Upper lobe of left lung (tissue), 6 donors: ENCODE measurements at regions not wholly inside any gene's neighbourhood (a gene's known extent, or its start where the extent isn't known, plus 50 kb on each side); places are given as distances from the start of the nearest gene placed in this dataset.

Source experiments
- ATAC-seq, 2 donors: fragments of 200-7000 bp; cut with Tn5 transposase; one replicate each; pipeline ENCODE4 v1.9.1; 2022; ENCODE audit warnings: mild to moderate bottlenecking in 2 of 2, moderate library complexity in 2 of 2; ENCODE audit not compliant: low FRiP score in 2 of 2
- DNase-seq, 2 donors: peaks; one replicate each; pipeline ENCODE4 v3.0.0-alpha.2; 2019 to 2020
- H3K27ac ChIP-seq, 4 donors: fragments of 200-600 bp; sonication (generic); one replicate each; pipeline ENCODE4 v1.5.1; 2016 to 2019
- H3K27me3 ChIP-seq, 4 donors: fragments of 200-600 bp; sonication (generic); one replicate each; pipeline ENCODE4 v1.5.1; 2017 to 2019
- H3K36me3 ChIP-seq, 4 donors: fragments of 200-600 bp; sonication (generic); one replicate each; pipeline ENCODE4 v1.5.1; 2016 to 2019
- H3K4me1 ChIP-seq, 4 donors: fragments of 200-600 bp; sonication (generic); one replicate each; pipeline ENCODE4 v1.5.1; 2018 to 2019
- H3K4me3 ChIP-seq, 4 donors: fragments of 200-600 bp; sonication (generic); one replicate each; pipeline ENCODE4 v1.5.1; 2017 to 2019; ENCODE audit warnings: mild to moderate bottlenecking in 2 of 4, moderate library complexity in 1 of 4
- H3K9me3 ChIP-seq, 4 donors: fragments of 200-600 bp; sonication (generic); one replicate each; pipeline ENCODE4 v1.5.1; 2018 to 2019
- EP300 ChIP-seq, 4 donors: sonication (generic); formaldehyde crosslinking; IDR thresholded peaks; one replicate each; pipeline ENCODE4 v1.5.1; 2017; ENCODE audit warnings: antibody characterized with exemption in 4 of 4, control low read depth in 2 of 4
- POLR2A ChIP-seq, 4 donors: fragments of 450-650 bp; IDR thresholded peaks; one replicate each; pipeline ENCODE4 v1.5.1; 2016 to 2017; ENCODE audit warnings: antibody characterized with exemption in 4 of 4, mild to moderate bottlenecking in 2 of 4
- POLR2AphosphoS5 ChIP-seq, 2 donors: sonication (generic); formaldehyde crosslinking; IDR thresholded peaks; one replicate each; pipeline ENCODE4 v1.5.1; 2017; ENCODE audit warnings: antibody characterized with exemption in 2 of 2
- WGBS, 2 donors: methylation state at CpG; one replicate each; pipeline ENCODE4 v1.1.5; 2017 to 2018; 5-methylcytosine and 5-hydroxymethylcytosine counted together
- TF ChIP-seq, protein P1 (sequence below), 6 experiments: fragments of 450-650 bp in 4 of 6; fragments of 200-600 bp in 2 of 6; sonication (generic) in 2 of 6; IDR thresholded peaks; one replicate each; pipeline ENCODE4 v1.5.1; 2016 to 2019; ENCODE audit warnings: antibody characterized with exemption in 6 of 6
- donor health status: DM: no; HTN: no; CAD: no; lungs with moderate emphysema.
- donor health status: DM: no; HTN: yes; CAD: no; lungs with severe emphysema.

DNA sequence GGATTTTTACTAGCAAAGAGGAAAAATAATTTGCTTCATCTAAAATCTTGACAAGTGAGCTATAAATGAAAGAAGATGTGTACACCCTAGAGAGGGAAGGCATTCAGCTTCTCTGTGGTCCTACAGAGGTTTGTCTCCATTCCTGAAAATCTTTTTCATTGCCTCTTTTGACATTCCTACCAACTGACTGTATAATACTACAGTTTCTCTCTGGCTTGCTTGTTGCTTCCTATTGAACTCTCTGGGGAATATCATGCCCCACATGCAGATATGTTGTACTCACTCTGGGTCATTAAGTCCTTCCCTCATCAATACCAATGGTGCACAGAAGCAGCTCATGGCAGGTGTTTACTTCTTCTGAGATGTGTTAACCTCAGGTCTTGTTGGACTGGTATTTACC is 371.2 kb upstream of the PLXNA2 start:
- Histone ChIP-seq H3K27ac (no peak overlapping the region), H3K36me3 (no peaks in the 10 kb centered on the region), H3K9me3 (peaks cover 0 to 5% (median 0%) of the 10 kb centered on the region in 4 donors), H3K4me1 (no peaks in the 10 kb centered on the region), H3K27me3 (no peaks in the 10 kb centered on the region), H3K4me3 (no peak overlapping the region)
- ATAC-seq (no peak), DNase-seq (no peak)
- TF ChIP-seq POLR2A (IDR thresholded peaks at IDR 0.05) (no peak), POLR2AphosphoS5 (IDR thresholded peaks at IDR 0.05) (no peak), EP300 (IDR thresholded peaks at IDR 0.05) (no peak)
- TF ChIP-seq, protein P1, sequence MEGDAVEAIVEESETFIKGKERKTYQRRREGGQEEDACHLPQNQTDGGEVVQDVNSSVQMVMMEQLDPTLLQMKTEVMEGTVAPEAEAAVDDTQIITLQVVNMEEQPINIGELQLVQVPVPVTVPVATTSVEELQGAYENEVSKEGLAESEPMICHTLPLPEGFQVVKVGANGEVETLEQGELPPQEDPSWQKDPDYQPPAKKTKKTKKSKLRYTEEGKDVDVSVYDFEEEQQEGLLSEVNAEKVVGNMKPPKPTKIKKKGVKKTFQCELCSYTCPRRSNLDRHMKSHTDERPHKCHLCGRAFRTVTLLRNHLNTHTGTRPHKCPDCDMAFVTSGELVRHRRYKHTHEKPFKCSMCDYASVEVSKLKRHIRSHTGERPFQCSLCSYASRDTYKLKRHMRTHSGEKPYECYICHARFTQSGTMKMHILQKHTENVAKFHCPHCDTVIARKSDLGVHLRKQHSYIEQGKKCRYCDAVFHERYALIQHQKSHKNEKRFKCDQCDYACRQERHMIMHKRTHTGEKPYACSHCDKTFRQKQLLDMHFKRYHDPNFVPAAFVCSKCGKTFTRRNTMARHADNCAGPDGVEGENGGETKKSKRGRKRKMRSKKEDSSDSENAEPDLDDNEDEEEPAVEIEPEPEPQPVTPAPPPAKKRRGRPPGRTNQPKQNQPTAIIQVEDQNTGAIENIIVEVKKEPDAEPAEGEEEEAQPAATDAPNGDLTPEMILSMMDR (IDR thresholded peaks at IDR 0.05), result no peak

DNA sequence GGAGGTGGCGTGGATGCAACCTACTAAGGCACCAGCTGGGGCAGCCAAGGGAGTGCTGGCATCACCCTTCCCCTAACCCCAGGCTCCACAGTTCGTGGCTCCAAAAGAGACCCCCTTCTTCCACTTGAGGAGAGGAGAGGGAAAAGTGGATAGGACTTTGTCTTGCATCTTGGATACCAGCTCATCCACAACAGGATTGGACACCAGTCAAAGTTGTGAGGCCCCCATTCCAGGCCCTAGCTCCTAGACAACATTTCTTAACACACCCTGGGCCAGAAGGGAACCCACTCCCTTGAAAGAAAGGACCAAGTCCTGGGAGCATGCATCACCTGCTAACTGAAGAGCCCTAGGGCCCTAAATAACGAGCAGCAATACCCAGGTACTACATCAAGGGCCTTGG is 372.6 kb upstream of the PLXNA2 start:
- H3K36me3 ChIP-seq, result no peaks in the 10 kb centered on the region
- no peak overlapping the region for H3K27ac ChIP-seq
- H3K4me3 ChIP-seq, result no peak overlapping the region
- no peak for DNase-seq
- H3K9me3 ChIP-seq, result peaks cover 4 to 10% (median 7%) of the 10 kb centered on the region in 4 donors
- 67 to 80% methylated on average over 2 to 3 of the region's 3 CpGs for WGBS, 2 donors
- no peaks in the 10 kb centered on the region for H3K4me1 ChIP-seq
- ATAC-seq, result no peak
- no peak for TF ChIP-seq POLR2A (IDR thresholded peaks at IDR 0.05)
- TF ChIP-seq, protein P1 (IDR thresholded peaks at IDR 0.05), result no peak
- TF ChIP-seq EP300 (IDR thresholded peaks at IDR 0.05), result no peak
- no peak for TF ChIP-seq POLR2AphosphoS5 (IDR thresholded peaks at IDR 0.05)
- H3K27me3 ChIP-seq, result no peaks in the 10 kb centered on the region

DNA sequence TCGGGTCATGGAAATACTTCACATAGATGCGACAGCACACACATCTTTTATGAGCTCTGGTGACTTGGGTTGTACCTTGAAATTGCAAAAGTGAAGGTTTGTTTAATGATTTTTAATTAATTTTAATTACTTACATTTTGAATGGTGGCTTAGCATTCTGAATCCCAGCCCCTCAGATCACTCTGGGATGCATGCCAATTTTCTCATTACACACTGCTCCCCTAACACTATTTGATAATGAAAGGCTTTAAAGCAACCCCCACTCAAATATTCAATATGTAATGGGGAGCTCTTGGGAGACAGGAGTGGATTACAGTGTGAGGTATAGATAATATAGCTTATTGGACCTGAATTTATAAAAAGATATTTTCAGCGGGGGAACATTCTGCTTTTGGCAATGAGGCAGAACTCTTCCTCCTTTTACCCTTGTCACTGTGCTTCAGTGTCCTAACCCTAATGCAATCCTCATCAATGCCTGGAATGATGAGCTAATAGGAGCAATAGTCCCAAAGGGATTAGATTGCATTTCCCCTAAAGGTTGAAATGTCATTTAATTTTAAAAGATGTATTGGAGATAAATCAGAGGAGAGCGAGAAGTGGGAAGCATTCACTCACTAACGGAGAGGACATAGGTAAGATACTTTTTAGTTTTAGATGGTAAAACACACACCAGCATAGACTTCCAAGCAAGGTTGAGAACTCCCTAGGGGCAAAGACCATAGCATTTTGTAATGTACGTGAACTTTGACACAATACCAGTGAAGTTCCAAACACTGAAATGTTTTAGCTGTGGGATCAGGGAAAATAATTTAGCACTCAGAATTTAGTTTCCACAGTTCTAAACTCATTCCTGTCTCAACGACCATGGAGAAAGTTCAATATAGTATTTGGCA is 384.1 kb upstream of the PLXNA2 start:
- ATAC-seq (no peak), DNase-seq (no peak)
- H3K9me3 ChIP-seq, result no peaks in the 10 kb centered on the region
- no peak overlapping the region for H3K4me3 ChIP-seq
- 85 to 88% methylated on average over 7 of the region's 7 CpGs for WGBS, 2 donors
- H3K36me3 ChIP-seq, result no peaks in the 10 kb centered on the region
- H3K27me3 ChIP-seq, result no peaks in the 10 kb centered on the region
- no peak overlapping the region for H3K27ac ChIP-seq
- no peak for TF ChIP-seq POLR2AphosphoS5 (IDR thresholded peaks at IDR 0.05)
- TF ChIP-seq POLR2A (IDR thresholded peaks at IDR 0.05), result no peak
- TF ChIP-seq EP300 (IDR thresholded peaks at IDR 0.05), result no peak
- TF ChIP-seq, protein P1 (IDR thresholded peaks at IDR 0.05), result no peak
- H3K4me1 ChIP-seq, result no peaks in the 10 kb centered on the region

DNA sequence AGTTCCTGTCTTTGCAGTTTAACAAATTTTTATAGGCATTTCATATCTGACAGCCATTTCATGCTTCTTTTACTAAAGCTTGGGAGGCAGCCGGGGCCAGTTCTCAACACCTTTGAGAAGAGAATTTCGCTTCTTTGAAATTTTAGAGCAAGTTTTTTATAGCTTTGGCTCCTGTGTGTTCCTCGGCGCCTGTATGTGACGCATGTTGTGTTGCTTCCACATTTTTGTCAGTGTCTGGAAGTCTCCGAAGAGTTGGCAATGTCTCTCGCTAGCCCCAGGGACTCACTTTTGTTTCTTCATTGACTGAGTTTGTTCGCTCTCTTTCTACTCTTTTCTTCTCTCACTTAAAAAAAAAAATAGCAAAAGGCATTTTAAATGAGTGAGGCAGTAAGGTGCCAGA is 386.9 kb upstream of the PLXNA2 start:
- Histone ChIP-seq H3K27me3 (no peaks in the 10 kb centered on the region), H3K4me3 (no peak overlapping the region), H3K9me3 (no peaks in the 10 kb centered on the region), H3K36me3 (no peaks in the 10 kb centered on the region), H3K27ac (no peak overlapping the region), H3K4me1 (no peaks in the 10 kb centered on the region)
- ATAC-seq (no peak), DNase-seq (no peak)
- 75 to 81% methylated on average over 8 of the region's 8 CpGs for whole genome bisulfite sequencing, 2 donors
- TF ChIP-seq EP300 (IDR thresholded peaks at IDR 0.05) (no peak), POLR2AphosphoS5 (IDR thresholded peaks at IDR 0.05) (no peak), POLR2A (IDR thresholded peaks at IDR 0.05) (no peak)
- TF ChIP-seq, protein P1 (IDR thresholded peaks at IDR 0.05), result no peak

DNA sequence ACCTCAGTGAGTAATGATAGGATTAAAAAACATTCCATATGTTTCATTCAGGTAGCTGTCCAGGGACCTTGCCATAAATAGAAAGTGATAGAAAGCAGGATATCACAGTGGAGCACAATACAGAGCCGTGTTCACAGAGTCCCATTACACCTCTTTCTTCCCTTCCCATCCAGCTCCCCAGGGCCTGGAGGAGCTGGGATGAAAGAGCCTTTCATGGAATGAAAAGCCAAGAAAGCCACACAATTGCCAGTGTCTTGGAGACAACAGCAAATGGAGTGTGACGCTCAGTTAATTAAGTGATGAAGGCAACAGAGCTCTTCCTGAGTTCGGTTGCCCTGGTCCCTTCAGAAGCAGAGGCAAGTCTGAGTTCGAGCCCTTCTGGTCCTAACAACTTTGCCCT is 387.3 kb upstream of the PLXNA2 start:
- no peaks in the 10 kb centered on the region for H3K36me3 ChIP-seq
- no peaks in the 10 kb centered on the region for H3K9me3 ChIP-seq
- no peaks in the 10 kb centered on the region for H3K27me3 ChIP-seq
- no peak overlapping the region for H3K27ac ChIP-seq
- TF ChIP-seq, protein P1 (IDR thresholded peaks at IDR 0.05), result no peak
- TF ChIP-seq POLR2AphosphoS5 (IDR thresholded peaks at IDR 0.05), result no peak
- no peaks in the 10 kb centered on the region for H3K4me1 ChIP-seq
- DNase-seq (no peak), ATAC-seq (no peak)
- H3K4me3 ChIP-seq, result no peak overlapping the region
- 70 to 71% methylated on average over 4 of the region's 4 CpGs for WGBS, 2 donors
